CD4-positive, alpha-beta memory T cell (primary cell): ENCODE measurements at regions not wholly inside any gene's neighbourhood (a gene's known extent, or its start where the extent isn't known, plus 50 kb on each side); places are given as distances from the start of the nearest gene placed in this dataset.

Source experiments
- CTCF ChIA-PET: fragments of 350-600 bp; sonication (Branson Sonifier 250); formaldehyde crosslinking; loops from one replicate; lab custom pipeline; 2021; ENCODE audit warnings: inconsistent platforms; ENCODE audit not compliant: partially characterized antibody; lab: Charles Lee
- POLR2A ChIA-PET: fragments of 350-600 bp; sonication (Branson Sonifier 250); formaldehyde crosslinking; loops from one replicate; lab custom pipeline; 2021; ENCODE audit not compliant: partially characterized antibody; lab: Charles Lee
- DNase-seq, 5 donors: peaks; one replicate each; pipeline versions ENCODE4 v3.0.0 to v3.0.0-alpha.2; 2020 to 2022; ENCODE audit warnings: mixed read lengths in 1 of 5
- H3K27ac ChIP-seq: one replicate; pipeline ENCODE4 v1.7.0; 2013; ENCODE audit warnings: low read depth, low read length
- H3K27me3 ChIP-seq: 2 replicates; pipeline ENCODE4 v1.7.0; 2013; ENCODE audit warnings: mild to moderate bottlenecking, low read length, moderate library complexity; ENCODE audit not compliant: insufficient read depth
- H3K36me3 ChIP-seq: 2 replicates; pipeline ENCODE4 v1.7.0; 2013; ENCODE audit warnings: mild to moderate bottlenecking, low read length, moderate library complexity; ENCODE audit not compliant: insufficient read depth
- H3K4me1 ChIP-seq: 2 replicates; pipeline ENCODE4 v1.7.0; 2013; ENCODE audit warnings: mild to moderate bottlenecking, low read length, moderate library complexity; ENCODE audit not compliant: insufficient read depth
- H3K4me3 ChIP-seq, 2 donors: one replicate each; pipeline ENCODE4 v1.7.0; 2013; ENCODE audit warnings: low read length in 2 of 2, mild to moderate bottlenecking in 1 of 2
- H3K9me3 ChIP-seq, 2 donors: one replicate each; pipeline ENCODE4 v1.7.0; 2013; ENCODE audit warnings: low read length in 2 of 2, control low read depth in 1 of 2; ENCODE audit not compliant: control insufficient read depth in 1 of 2
- H3K27ac Mint-ChIP-seq, 7 donors: one replicate each; pipeline ENCODE4 v1.8.0; 2020 to 2021; ENCODE audit warnings: mixed read lengths in 7 of 7, mild to moderate bottlenecking in 6 of 7, inconsistent platforms in 3 of 7, moderate library complexity in 3 of 7
- H3K27me3 Mint-ChIP-seq, 2 donors: one replicate each; pipeline ENCODE4 v1.8.0; 2020 to 2021; ENCODE audit warnings: mixed read lengths in 2 of 2
- H3K36me3 Mint-ChIP-seq, 2 donors: one replicate each; pipeline ENCODE4 v1.8.0; 2020 to 2021; ENCODE audit warnings: mixed read lengths in 2 of 2, inconsistent platforms in 1 of 2, mild to moderate bottlenecking in 1 of 2
- H3K4me1 Mint-ChIP-seq, 4 donors: one replicate each; pipeline ENCODE4 v1.8.0; 2020 to 2021; ENCODE audit warnings: mixed read lengths in 4 of 4, mild to moderate bottlenecking in 1 of 4
- H3K4me3 Mint-ChIP-seq, 8 donors: one replicate each; pipeline ENCODE4 v1.8.0; 2020 to 2021; ENCODE audit warnings: mixed read lengths in 8 of 8, mild to moderate bottlenecking in 7 of 8, moderate library complexity in 6 of 8, inconsistent platforms in 3 of 8
- H3K9me3 Mint-ChIP-seq, 8 donors: one replicate each; pipeline ENCODE4 v1.8.0; 2020 to 2021; ENCODE audit warnings: mixed read lengths in 8 of 8, mild to moderate bottlenecking in 5 of 8, inconsistent platforms in 3 of 8, moderate library complexity in 1 of 8
- intact Hi-C: fragments of 100-400 bp; cut with micrococcal nuclease; formaldehyde crosslinking; loops from one replicate; pipeline ENCODE4 v1.15.1; 2023

- POLR2A ChIA-PET, result no interaction called here
- intact Hi-C loops, result no loop called here
Observed at GRCh38 chr2:104118889-104119288, 735.0 kb upstream of the POU3F3 start.

GRCh38 chr2:104120171-104120570 lies 733.7 kb upstream of the POU3F3 start:
- Mint-ChIP-seq H3K27me3 (peaks cover 0 to 1% of the 10 kb centered on the region in 2 donors), H3K4me3 (no peak overlapping the region), H3K9me3 (peaks cover 2 to 24% (median 11%) of the 10 kb centered on the region in 8 donors), H3K4me1 (no peaks in the 10 kb centered on the region), H3K36me3 (no peaks in the 10 kb centered on the region), H3K27ac (no peak overlapping the region)
- no peak for DNase-seq
- no peaks in the 10 kb centered on the region for H3K4me1 ChIP-seq
- H3K9me3 ChIP-seq, result peaks cover 0 to 4% of the 10 kb centered on the region in 2 donors
- ChIA-PET CTCF (no interaction called here), POLR2A (no interaction called here)
- intact Hi-C loops, result no loop called here
- H3K27ac ChIP-seq, result no peak overlapping the region
- no peaks in the 10 kb centered on the region for H3K36me3 ChIP-seq
- no peak overlapping the region for H3K4me3 ChIP-seq
- no peaks in the 10 kb centered on the region for H3K27me3 ChIP-seq

More at GRCh38 chr2:104118889-104119288, 735.0 kb upstream of the POU3F3 start:
- Mint-ChIP-seq H3K27me3 (peaks cover 0 to 1% of the 10 kb centered on the region in 2 donors), H3K4me1 (no peaks in the 10 kb centered on the region), H3K9me3 (peaks cover under 1 to 15% (median 7%) of the 10 kb centered on the region in 8 donors), H3K4me3 (no peak overlapping the region), H3K27ac (no peak overlapping the region), H3K36me3 (no peaks in the 10 kb centered on the region)
- Histone ChIP-seq H3K27ac (no peak overlapping the region), H3K4me3 (no peak overlapping the region), H3K9me3 (peaks cover 0 to 4% of the 10 kb centered on the region in 2 donors), H3K4me1 (no peaks in the 10 kb centered on the region), H3K27me3 (no peaks in the 10 kb centered on the region), H3K36me3 (no peaks in the 10 kb centered on the region)
- CTCF ChIA-PET, result no interaction called here
- DNase-seq, result no peak

- Mint-ChIP-seq H3K4me1 (no peaks in the 10 kb centered on the region), H3K9me3 (peaks cover 2 to 26% (median 10%) of the 10 kb centered on the region in 8 donors), H3K36me3 (no peaks in the 10 kb centered on the region), H3K27me3 (no peaks in the 10 kb centered on the region), H3K4me3 (no peak overlapping the region), H3K27ac (no peak overlapping the region)
- ChIA-PET CTCF (no interaction called here), POLR2A (no interaction called here)
- H3K36me3 ChIP-seq, result no peaks in the 10 kb centered on the region
- no peaks in the 10 kb centered on the region for H3K4me1 ChIP-seq
- no peak for DNase-seq
- H3K9me3 ChIP-seq, result peaks cover 0 to 4% of the 10 kb centered on the region in 2 donors
- H3K27ac ChIP-seq, result no peak overlapping the region
- H3K27me3 ChIP-seq, result no peaks in the 10 kb centered on the region
- no peak overlapping the region for H3K4me3 ChIP-seq
- intact Hi-C loops, result no loop called here
Observed at GRCh38 chr2:104125096-104125495, 728.8 kb upstream of the POU3F3 start.

- H3K27me3 Mint-ChIP-seq, result no peaks in the 10 kb centered on the region
- H3K4me1 ChIP-seq, result no peaks in the 10 kb centered on the region
- no peaks in the 10 kb centered on the region for H3K27me3 ChIP-seq
- no peak overlapping the region for H3K4me3 ChIP-seq
- peaks cover under 1 to 17% (median 10%) of the 10 kb centered on the region in 8 donors for H3K9me3 Mint-ChIP-seq
- H3K36me3 Mint-ChIP-seq, result no peaks in the 10 kb centered on the region
- no peaks in the 10 kb centered on the region for H3K4me1 Mint-ChIP-seq
- H3K9me3 ChIP-seq, result no peaks in the 10 kb centered on the region
- H3K27ac ChIP-seq, result no peak overlapping the region
- H3K36me3 ChIP-seq, result no peaks in the 10 kb centered on the region
- ChIA-PET CTCF (no interaction called here), POLR2A (no interaction called here)
- DNase-seq, result no peak
- intact Hi-C loops, result no loop called here
- peak overlapping the region in 1 of 8 donors; percentile 41 for H3K4me3 Mint-ChIP-seq
- H3K27ac Mint-ChIP-seq, result no peak overlapping the region
Observed at GRCh38 chr2:104127049-104127770, 726.7 kb upstream of the POU3F3 start.

GRCh38 chr2:104140361-104140760 lies 713.6 kb upstream of the POU3F3 start:
- no peak for DNase-seq
- H3K36me3 ChIP-seq, result no peaks in the 10 kb centered on the region
- H3K4me1 ChIP-seq, result no peaks in the 10 kb centered on the region
- no peaks in the 10 kb centered on the region for H3K9me3 ChIP-seq
- H3K4me3 ChIP-seq, result no peak overlapping the region
- no peak overlapping the region for H3K27ac ChIP-seq
- Mint-ChIP-seq H3K27ac (no peak overlapping the region), H3K4me1 (no peaks in the 10 kb centered on the region), H3K9me3 (peaks cover 6 to 31% (median 17%) of the 10 kb centered on the region in 8 donors), H3K36me3 (no peaks in the 10 kb centered on the region), H3K4me3 (no peak overlapping the region), H3K27me3 (no peaks in the 10 kb centered on the region)
- ChIA-PET CTCF (interaction anchor here (1.0 kb wide), 1 partner anchor 9 kb away, joined by 3 read pairs; no protein-coding TSS in a partner anchor), POLR2A (no interaction called here)
- intact Hi-C loops, result no loop called here
- H3K27me3 ChIP-seq, result no peaks in the 10 kb centered on the region

- Histone ChIP-seq H3K4me1 (no peaks in the 10 kb centered on the region), H3K27ac (no peak overlapping the region), H3K27me3 (no peaks in the 10 kb centered on the region), H3K36me3 (no peaks in the 10 kb centered on the region), H3K4me3 (no peak overlapping the region), H3K9me3 (no peaks in the 10 kb centered on the region)
- Mint-ChIP-seq H3K4me3 (no peak overlapping the region), H3K36me3 (no peaks in the 10 kb centered on the region), H3K27ac (no peak overlapping the region), H3K9me3 (peaks cover 0 to 15% (median 9%) of the 10 kb centered on the region in 8 donors), H3K4me1 (no peaks in the 10 kb centered on the region), H3K27me3 (no peaks in the 10 kb centered on the region)
- no peak for DNase-seq
- ChIA-PET POLR2A (no interaction called here), CTCF (no interaction called here)
- intact Hi-C loops, result no loop called here
Observed at GRCh38 chr2:104158191-104158590, 695.7 kb upstream of the POU3F3 start.

GRCh38 chr2:104163611-104164130 lies 690.2 kb upstream of the POU3F3 start:
- no peak overlapping the region for H3K27ac ChIP-seq
- H3K4me1 ChIP-seq, result no peaks in the 10 kb centered on the region
- Mint-ChIP-seq H3K27ac (no peak overlapping the region), H3K9me3 (peaks cover 3 to 17% (median 11%) of the 10 kb centered on the region in 8 donors), H3K36me3 (no peaks in the 10 kb centered on the region), H3K4me3 (no peak overlapping the region), H3K27me3 (no peaks in the 10 kb centered on the region), H3K4me1 (no peaks in the 10 kb centered on the region)
- intact Hi-C loops, result no loop called here
- no peaks in the 10 kb centered on the region for H3K9me3 ChIP-seq
- ChIA-PET CTCF (no interaction called here), POLR2A (no interaction called here)
- no peak for DNase-seq
- H3K36me3 ChIP-seq, result no peaks in the 10 kb centered on the region
- H3K27me3 ChIP-seq, result no peaks in the 10 kb centered on the region
- H3K4me3 ChIP-seq, result no peak overlapping the region
